IMR-90 (cell line): ENCODE measurements at regions not wholly inside any gene's neighbourhood (a gene's known extent, or its start where the extent isn't known, plus 50 kb on each side); places are given as distances from the start of the nearest gene placed in this dataset.

Experiments
- ATAC-seq: fragments of 200-7000 bp; cut with Tn5 transposase; 2 replicates; pipeline ENCODE4 v1.9.1; 2020; ENCODE audit warnings: low read depth, mild to moderate bottlenecking, moderate library complexity
- BruUV-seq: library from RNA; stranded (reverse); fragments of 400-500 nt; replicated peaks from 2 replicates; lab custom pipeline; 2021; lab: Mats Ljungman, UMichigan
- CTCF ChIA-PET: fragments of 300-600 bp; formaldehyde crosslinking; extraction: SDS; loops from one replicate; lab custom pipeline; 2021; ENCODE audit warnings: antibody characterized with exemption; lab: Yijun Ruan, JAX
- POLR2A ChIA-PET: fragments of 300-600 bp; sonication (Branson Sonifier 250); formaldehyde crosslinking; loops from one replicate; lab custom pipeline; 2022; ENCODE audit warnings: antibody characterized with exemption; ENCODE audit not compliant: unreplicated experiment; lab: Charles Lee
- DNase-seq: peaks from one replicate; pipeline ENCODE4 v3.0.0; 2013
- H2AFZ ChIP-seq: replicated peaks from 2 replicates; pipeline ENCODE3; 2013; ENCODE audit warnings: low read length, mild to moderate bottlenecking; ENCODE audit not compliant: poor library complexity
- H2AK5ac ChIP-seq: 2 replicates; pipeline ENCODE4 v1.6.1; 2013; ENCODE audit warnings: low read depth, low read length, inconsistent platforms
- H2AK9ac ChIP-seq: replicated peaks from 2 replicates; pipeline ENCODE3; 2013; ENCODE audit warnings: mild to moderate bottlenecking, low read depth, low read length, moderate library complexity; ENCODE audit not compliant: poor library complexity
- H2BK120ac ChIP-seq: 2 replicates; pipeline ENCODE4 v1.6.1; 2013; ENCODE audit warnings: low read depth, low read length, inconsistent platforms
- H2BK15ac ChIP-seq: 3 replicates; pipeline ENCODE4 v1.6.1; 2013; ENCODE audit warnings: low read depth, low read length, inconsistent platforms
- H2BK20ac ChIP-seq: 2 replicates; pipeline ENCODE4 v1.6.1; 2013; ENCODE audit warnings: low read depth, mild to moderate bottlenecking, inconsistent platforms, low read length, moderate library complexity
- H2BK5ac ChIP-seq: 2 replicates; pipeline ENCODE4 v1.6.1; 2013; ENCODE audit warnings: mild to moderate bottlenecking, low read depth, low read length, inconsistent platforms; ENCODE audit not compliant: poor library complexity, severe bottlenecking
- H3K14ac ChIP-seq: replicated peaks from 2 replicates; pipeline ENCODE4 v1.6.1; 2013; ENCODE audit warnings: low read depth, low read length, inconsistent platforms
- H3K18ac ChIP-seq: 2 replicates; pipeline ENCODE4 v1.6.1; 2013; ENCODE audit warnings: low read depth, low read length, control low read depth
- H3K23ac ChIP-seq: 2 replicates; pipeline ENCODE4 v1.6.1; 2013; ENCODE audit warnings: low read depth, low read length, inconsistent platforms
- H3K27ac ChIP-seq: 2 replicates; pipeline ENCODE4 v1.5.1; 2013; ENCODE audit warnings: mild to moderate bottlenecking, control low read depth, low read length; ENCODE audit not compliant: insufficient read depth
- H3K27me3 ChIP-seq: 2 replicates; pipeline ENCODE4 v1.6.1; 2013; ENCODE audit warnings: low read length; ENCODE audit not compliant: control insufficient read depth, insufficient read depth
- H3K36me3 ChIP-seq: 2 replicates; pipeline ENCODE4 v1.6.1; 2013; ENCODE audit warnings: low read length, mixed read lengths; ENCODE audit not compliant: control insufficient read depth, insufficient read depth
- H3K4ac ChIP-seq: 2 replicates; pipeline ENCODE4 v1.6.1; 2013; ENCODE audit warnings: low read depth, low read length, inconsistent platforms
- H3K4me1 ChIP-seq: 2 replicates; pipeline ENCODE4 v1.6.1; 2013; ENCODE audit warnings: low read length, mixed read lengths; ENCODE audit not compliant: control insufficient read depth, insufficient read depth
- H3K4me2 ChIP-seq: 2 replicates; pipeline ENCODE4 v1.6.1; 2013; ENCODE audit warnings: low read depth, mild to moderate bottlenecking, control low read depth, low read length, moderate library complexity
- H3K4me3 ChIP-seq: 2 replicates; pipeline ENCODE4 v1.5.1; 2013; ENCODE audit warnings: low read depth, mild to moderate bottlenecking, control low read depth, low read length, moderate library complexity; ENCODE audit not compliant: insufficient read depth
- H3K56ac ChIP-seq: 2 replicates; pipeline ENCODE4 v1.6.1; 2013; ENCODE audit warnings: low read length, inconsistent platforms; ENCODE audit not compliant: insufficient read depth; ENCODE audit errors: extremely low read depth
- H3K79me1 ChIP-seq, 2 experiments: 2 replicates each; pipeline ENCODE4 v1.6.1; 2013; ENCODE audit warnings: low read length in 2 of 2, inconsistent platforms in 1 of 2, low read depth in 1 of 2
- H3K9ac ChIP-seq: 2 replicates; pipeline ENCODE4 v1.6.1; 2013; ENCODE audit warnings: low read depth, low read length, control low read depth
- H3K9me1 ChIP-seq: 2 replicates; pipeline ENCODE4 v1.6.1; 2013; ENCODE audit warnings: low read length, inconsistent platforms; ENCODE audit not compliant: insufficient read depth
- H3K9me3 ChIP-seq: 2 replicates; pipeline ENCODE4 v1.6.1; 2013; ENCODE audit warnings: low read length; ENCODE audit not compliant: control insufficient read depth, insufficient read depth
- H4K20me1 ChIP-seq: 2 replicates; pipeline ENCODE4 v1.6.1; 2013; ENCODE audit warnings: low read length, inconsistent platforms; ENCODE audit not compliant: insufficient read depth
- H4K5ac ChIP-seq: 2 replicates; pipeline ENCODE4 v1.6.1; 2013; ENCODE audit warnings: mild to moderate bottlenecking, low read depth, low read length, control low read depth
- H4K8ac ChIP-seq, 2 experiments: 2 replicates each; pipeline ENCODE4 v1.6.1; 2013; ENCODE audit warnings: low read depth in 2 of 2, low read length in 2 of 2, control low read depth in 1 of 2, inconsistent platforms in 1 of 2
- H4K91ac ChIP-seq: 2 replicates; pipeline ENCODE4 v1.6.1; 2013; ENCODE audit warnings: low read depth, low read length, inconsistent platforms; ENCODE audit not compliant: insufficient read depth
- BHLHE40 ChIP-seq: fragments of 150-350 bp; IDR thresholded peaks from 2 replicates; pipeline ENCODE4 v1.6.1; 2016; ENCODE audit warnings: mild to moderate bottlenecking, low read depth, low read length
- CEBPB ChIP-seq: IDR thresholded peaks from 2 replicates; pipeline ENCODE4 v1.6.1; 2012; ENCODE audit warnings: low read depth, low read length, improper control_type of control experiment
- CHD1 ChIP-seq: IDR thresholded peaks from 2 replicates; pipeline ENCODE4 v1.6.1; 2012; ENCODE audit warnings: low read depth, low read length, improper control_type of control experiment
- CTCF ChIP-seq: conservative IDR thresholded peaks from 2 replicates; pipeline ENCODE4 v1.5.1; 2012; ENCODE audit warnings: mild to moderate bottlenecking, low read depth, low read length, improper control_type of control experiment
- ELK1 ChIP-seq: fragments of 150-350 bp; IDR thresholded peaks from 2 replicates; pipeline ENCODE4 v1.6.1; 2016; ENCODE audit warnings: low read depth, mild to moderate bottlenecking, low read length, moderate library complexity, borderline replicate concordance
- FOS ChIP-seq: fragments of 150-350 bp; IDR thresholded peaks from 2 replicates; pipeline ENCODE4 v1.6.1; 2016; ENCODE audit warnings: low read depth, low read length
- MAFK ChIP-seq: IDR thresholded peaks from 2 replicates; pipeline ENCODE4 v1.6.1; 2012; ENCODE audit warnings: low read depth, low read length, improper control_type of control experiment
- MAZ ChIP-seq: IDR thresholded peaks from 2 replicates; pipeline ENCODE4 v1.6.1; 2012; ENCODE audit warnings: low read depth, mild to moderate bottlenecking, low read length, improper control_type of control experiment, moderate library complexity, borderline replicate concordance
- MXI1 ChIP-seq: IDR thresholded peaks from 2 replicates; pipeline ENCODE4 v1.6.1; 2012; ENCODE audit warnings: low read depth, mild to moderate bottlenecking, low read length, moderate library complexity, borderline replicate concordance
- NFE2L2 ChIP-seq: fragments of 150-350 bp; IDR thresholded peaks from 2 replicates; pipeline ENCODE4 v1.6.1; 2016; ENCODE audit warnings: low read depth, mild to moderate bottlenecking, low read length
- POLR2A ChIP-seq: IDR thresholded peaks from 2 replicates; pipeline ENCODE4 v1.6.1; 2012; ENCODE audit warnings: mild to moderate bottlenecking, low read depth, low read length
- RAD21 ChIP-seq: IDR thresholded peaks from 2 replicates; pipeline ENCODE4 v1.6.1; 2012; ENCODE audit warnings: low read length, improper control_type of control experiment
- RCOR1 ChIP-seq: IDR thresholded peaks from 2 replicates; pipeline ENCODE4 v1.6.1; 2012; ENCODE audit warnings: mild to moderate bottlenecking, low read length, improper control_type of control experiment; ENCODE audit not compliant: insufficient replicate concordance
- RFX5 ChIP-seq: IDR thresholded peaks from 2 replicates; pipeline ENCODE4 v1.8.0; 2012; ENCODE audit warnings: low read depth, mild to moderate bottlenecking, low read length, moderate library complexity
- SMC3 ChIP-seq: fragments of 150-350 bp; IDR thresholded peaks from 2 replicates; pipeline ENCODE4 v1.6.1; 2016; ENCODE audit warnings: low read depth, mild to moderate bottlenecking, antibody characterized with exemption, low read length, moderate library complexity
- USF2 ChIP-seq: fragments of 150-350 bp; IDR thresholded peaks from 2 replicates; pipeline ENCODE4 v1.6.1; 2017; ENCODE audit warnings: mild to moderate bottlenecking, antibody characterized with exemption, low read length, low read depth
- WGBS, 2 experiments: methylation state at CpG; one replicate each; pipeline versions ENCODE4 v1.1.5 to v1.1.7; 2013; ENCODE audit warnings: missing lambda C conversion rate in 2 of 2; ENCODE audit not compliant: insufficient read length in 1 of 2; ENCODE audit errors: extremely low coverage in 2 of 2; 5-methylcytosine and 5-hydroxymethylcytosine counted together
- dilution Hi-C: fragments of 300-500 bp; cut with HindIII; formaldehyde crosslinking; loops from one replicate; pipeline ENCODE4 v1.14.3; 2018; ENCODE audit warnings: low sequenced_read_pairs; ENCODE audit not compliant: unreplicated experiment
- in situ Hi-C: fragments of 300-500 bp; cut with MboI; formaldehyde crosslinking; loops from 3 replicates; pipeline ENCODE4 v1.14.3; 2019; ENCODE audit warnings: low sequenced_read_pairs, inconsistent platforms, mixed read lengths
- intact Hi-C: fragments of 100-400 bp; cut with micrococcal nuclease; formaldehyde crosslinking; loops from 2 replicates; pipeline ENCODE4 v1.10.0; 2022

DNA sequence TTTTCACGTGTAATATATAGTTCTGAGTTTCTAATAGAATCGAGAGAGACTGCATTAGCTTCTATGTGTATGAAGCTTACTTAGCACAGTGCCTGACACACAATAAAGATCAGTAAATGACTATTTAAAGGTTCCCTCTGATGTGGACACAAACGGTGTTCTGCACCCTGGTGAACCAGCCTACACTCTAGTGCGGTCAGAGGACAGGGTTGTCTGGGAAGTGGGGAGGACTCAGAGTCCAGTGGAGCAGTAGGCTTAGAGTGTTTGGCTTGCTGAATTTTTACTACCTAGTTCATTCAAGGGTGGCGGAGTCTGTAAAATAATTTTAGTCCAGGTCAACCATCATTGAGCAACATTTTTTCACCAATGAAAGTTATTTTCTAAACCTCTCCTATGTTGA is 77.8 kb downstream of the DIPK2A start:
- Histone ChIP-seq H4K5ac (no peak overlapping the region), H2AK5ac (no peak overlapping the region), H4K20me1 (no peaks in the 10 kb centered on the region), H3K4me1 (peaks cover 4% of the 10 kb centered on the region; the same call in 1 of the 2 replicates), H4K91ac (no peak overlapping the region), H3K14ac (no peak overlapping the region), H2BK15ac (peak overlapping the region; percentile 70; the same call in 2 of the 3 replicates), H3K4ac (no peak overlapping the region), H2BK20ac (no peak overlapping the region), H2AK9ac (no peak overlapping the region), H4K8ac (no peak overlapping the region), H3K27me3 (no peaks in the 10 kb centered on the region), H3K56ac (no peak overlapping the region), H3K27ac (no peak overlapping the region), H2AFZ (no peak overlapping the region), H3K4me3 (no peak overlapping the region), H3K23ac (no peak overlapping the region), H3K9ac (no peak overlapping the region), H2BK5ac (no peak overlapping the region), H3K18ac (no peak overlapping the region), H3K4me2 (no peak overlapping the region), H3K9me3 (no peaks in the 10 kb centered on the region), H2BK120ac (no peak overlapping the region), H3K9me1 (no peaks in the 10 kb centered on the region), H3K36me3 (no peaks in the 10 kb centered on the region), H3K79me1 (no peaks in the 10 kb centered on the region)
- no CpG with 5 or more reads among the region's 5 CpGs for WGBS, 2 experiments
- TF ChIP-seq FOS (no peak), RFX5 (no peak), ELK1 (no peak), RAD21 (no peak), NFE2L2 (no peak), MXI1 (no peak), CHD1 (no peak), CEBPB (no peak), SMC3 (no peak), RCOR1 (no peak), POLR2A (no peak), CTCF (no peak), BHLHE40 (no peak), MAFK (no peak), USF2 (no peak), MAZ (no peak)
- in situ Hi-C loops (no loop called here), dilution Hi-C loops (no loop called here), intact Hi-C loops (no loop called here)
- ATAC-seq, result no peak
- no peak for DNase-seq
- ChIA-PET POLR2A (no interaction called here), CTCF (no interaction called here)
- BruUV-seq, result no TSS peak
